T1000 (cell line): ENCODE measurements at regions not wholly inside any gene's neighbourhood (a gene's known extent, or its start where the extent isn't known, plus 50 kb on each side); places are given as distances from the start of the nearest gene placed in this dataset.
"Not testable (repeated sequence)": the region's sequence is repeated elsewhere in the genome, so short reads cannot be mapped to it uniquely, and the experiment has no call there.

Experiments used
- DNase-seq: peaks from one replicate; lab custom pipeline; 2025; ENCODE audit warnings: mixed read lengths; lab: John Stamatoyannopoulos, UW

DNA sequence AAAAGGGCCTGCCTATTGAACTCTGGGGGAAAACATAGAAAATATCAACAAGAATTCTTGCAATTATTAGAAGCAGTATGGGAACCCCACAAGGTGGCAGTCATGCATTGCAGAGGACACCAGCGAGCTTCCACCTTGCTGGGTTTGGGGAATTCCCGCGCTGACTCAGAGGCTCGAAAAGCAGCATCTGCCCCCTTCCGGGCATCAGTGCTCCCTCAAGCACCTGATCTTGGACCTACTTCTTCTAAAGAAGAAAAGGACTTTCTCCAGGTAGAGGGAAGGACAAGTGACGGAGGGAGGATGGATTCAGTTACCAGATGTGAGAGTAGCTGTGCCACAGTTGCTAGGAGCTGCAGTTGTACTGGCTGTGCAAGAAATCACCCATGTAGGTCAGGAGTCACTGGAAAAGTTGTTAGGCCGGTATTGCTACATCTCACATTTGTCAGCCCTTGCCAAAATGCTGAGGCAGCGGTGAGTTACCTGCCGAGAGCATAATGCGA lies 415.7 kb downstream of the DIRAS2 start:
- peak; percentile 35 for DNase-seq

DNA sequence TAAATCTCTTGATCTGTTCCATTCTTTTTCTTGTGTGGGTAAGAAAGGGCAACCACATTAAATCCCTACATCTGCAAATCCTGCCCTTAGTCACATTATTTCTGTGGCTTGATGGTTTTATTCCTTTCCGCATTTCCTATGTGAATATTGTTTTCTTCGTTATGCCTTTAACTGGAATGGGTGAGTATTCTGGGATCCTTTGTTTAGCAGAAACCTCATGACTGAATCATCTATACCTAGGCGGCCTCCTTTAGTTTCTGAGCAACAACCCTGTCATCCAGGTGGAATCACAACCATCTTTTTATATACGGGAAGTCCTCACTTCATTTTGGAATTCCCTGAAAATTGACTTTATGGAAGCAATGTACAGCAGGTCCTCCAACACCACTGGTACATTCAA lies 409.5 kb downstream of the DIRAS2 start:
- not testable (repeated sequence) for DNase-seq

DNA sequence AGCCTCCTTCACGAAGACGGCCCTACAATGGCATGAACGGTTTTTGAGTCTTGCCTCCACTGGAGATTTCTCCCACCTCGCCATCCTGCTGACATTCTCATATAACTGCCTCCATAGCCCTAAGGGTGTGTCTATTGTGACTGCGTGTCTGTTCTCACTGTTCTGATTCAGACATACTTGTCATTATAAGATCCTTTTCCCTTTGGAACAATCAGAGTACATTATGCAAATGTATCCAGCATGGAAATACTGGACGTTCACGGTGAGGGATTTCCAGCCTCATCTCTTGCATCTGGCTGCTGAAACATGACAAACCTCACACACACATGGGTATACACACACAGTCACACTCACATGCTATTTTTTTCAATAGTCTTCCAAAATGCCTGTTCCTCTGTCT lies 402.1 kb downstream of the DIRAS2 start:
- DNase-seq, result no peak

DNA sequence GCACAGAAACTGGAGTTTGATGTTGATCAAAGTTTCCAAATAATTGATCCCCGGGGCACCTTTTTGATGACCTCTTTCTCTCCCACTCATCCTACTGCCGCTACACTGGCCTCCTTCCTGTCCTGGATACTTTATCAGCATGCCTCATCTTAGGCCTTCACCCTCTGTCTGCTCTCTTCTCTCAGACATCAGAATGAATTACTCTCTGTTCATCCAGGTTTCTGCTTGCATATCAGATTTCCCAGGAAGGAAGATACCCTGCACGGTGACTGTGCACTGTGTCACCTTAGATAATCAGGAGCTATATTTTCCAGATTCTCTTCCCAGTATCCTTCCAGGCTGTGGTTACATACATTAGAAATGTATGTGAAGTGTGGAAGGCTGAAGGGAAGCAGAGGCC lies 397.0 kb downstream of the DIRAS2 start:
- no peak for DNase-seq

DNA sequence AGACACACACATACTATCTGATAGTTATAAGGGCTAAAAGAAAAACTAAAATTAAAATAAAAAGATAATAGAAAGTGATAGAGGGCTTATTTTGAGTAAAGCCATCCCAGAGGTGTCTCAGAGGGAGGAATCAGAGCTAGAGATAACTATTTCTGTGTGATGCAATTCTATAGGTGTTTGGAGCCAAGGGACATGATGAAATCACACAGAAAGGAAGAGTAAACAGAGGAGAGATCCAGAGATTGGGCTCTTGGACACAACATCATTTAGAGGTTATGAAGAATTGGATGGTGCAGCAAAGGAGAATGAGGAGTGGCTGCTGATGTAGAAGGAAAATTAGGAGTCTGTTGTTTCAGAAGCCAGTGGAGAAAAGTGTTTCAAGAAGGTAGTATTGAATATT lies 393.5 kb downstream of the DIRAS2 start:
- DNase-seq, result no peak

DNA sequence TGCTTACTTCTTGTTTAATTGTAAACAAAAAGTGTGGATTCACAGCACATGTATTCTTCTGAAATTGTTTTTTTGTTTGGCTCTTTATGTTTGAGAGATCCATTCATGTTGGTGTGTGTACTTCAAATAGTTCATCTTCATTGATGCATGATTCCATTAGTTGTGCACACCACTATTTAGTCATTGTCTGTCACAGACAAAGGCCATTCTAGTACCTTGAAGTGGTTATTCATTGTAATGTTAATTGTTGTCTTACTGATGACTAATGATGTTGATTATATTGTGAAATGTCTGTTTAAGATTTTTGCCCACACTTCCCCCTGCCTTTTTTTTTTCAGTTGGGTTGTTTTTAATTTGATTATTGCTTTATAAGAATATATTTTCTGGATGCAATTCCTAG lies 391.3 kb downstream of the DIRAS2 start:
- DNase-seq, result no peak

DNA sequence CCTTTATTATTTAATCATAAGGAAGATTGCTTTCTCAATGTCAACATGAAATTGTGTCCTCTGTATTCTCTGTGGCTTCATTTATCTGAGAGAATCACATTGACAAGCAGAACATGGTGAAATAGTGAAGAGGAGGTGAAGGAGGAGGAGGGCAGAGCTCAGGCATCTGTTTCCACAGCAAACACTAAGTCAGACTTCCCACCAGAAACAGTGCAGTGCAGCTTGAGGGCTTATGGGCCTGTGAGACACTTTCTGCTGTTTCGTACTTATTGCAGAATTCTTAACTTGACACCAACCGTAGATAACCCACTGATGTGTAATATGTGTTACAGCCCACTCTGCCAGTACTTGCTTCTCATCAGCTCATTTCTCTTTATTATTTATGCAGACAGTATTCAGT lies 386.3 kb downstream of the DIRAS2 start:
- DNase-seq, result no peak

DNA sequence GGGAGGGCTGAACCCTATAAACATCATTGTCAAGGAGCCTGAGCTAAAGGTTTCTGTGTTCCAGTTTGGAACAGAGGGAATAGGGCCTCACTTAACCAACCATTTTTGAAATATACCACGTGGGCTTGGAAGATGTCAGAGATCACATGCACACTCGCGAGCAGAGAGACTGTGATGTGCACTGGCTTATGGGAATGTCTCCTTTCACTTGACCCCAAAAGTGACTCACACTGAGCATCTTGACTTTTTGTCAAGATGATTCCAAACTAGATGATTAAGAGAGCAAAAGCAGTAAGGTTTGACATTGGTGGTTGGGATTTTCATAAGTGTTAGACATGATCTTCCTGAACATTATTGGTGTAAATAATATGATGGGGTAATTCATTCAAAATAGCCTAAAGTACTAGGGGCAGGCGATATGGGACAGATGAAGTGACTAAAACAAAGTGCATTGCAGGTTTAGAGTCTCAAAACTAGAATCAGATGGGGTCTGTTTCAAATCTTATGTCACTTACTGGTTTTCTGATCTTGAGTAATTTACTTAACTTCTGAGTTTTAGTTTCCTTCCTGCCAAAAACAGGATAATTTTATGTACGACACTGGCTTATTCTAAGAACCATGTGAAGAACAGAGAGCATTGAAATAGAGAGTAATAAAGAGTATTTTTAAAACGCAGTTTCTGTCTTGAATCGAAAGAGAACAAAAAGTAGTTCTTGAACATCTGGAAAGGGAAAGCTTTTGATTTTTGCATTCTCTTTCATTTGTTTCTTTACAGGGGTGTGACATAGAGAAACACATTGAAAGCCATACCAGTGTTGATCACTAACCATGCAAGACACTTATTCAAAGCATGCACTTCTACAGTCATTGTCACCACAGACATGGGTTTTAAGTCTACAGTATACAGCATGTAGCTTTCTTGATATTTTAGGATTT lies 383.0 kb downstream of the DIRAS2 start:
- no peak for DNase-seq

DNA sequence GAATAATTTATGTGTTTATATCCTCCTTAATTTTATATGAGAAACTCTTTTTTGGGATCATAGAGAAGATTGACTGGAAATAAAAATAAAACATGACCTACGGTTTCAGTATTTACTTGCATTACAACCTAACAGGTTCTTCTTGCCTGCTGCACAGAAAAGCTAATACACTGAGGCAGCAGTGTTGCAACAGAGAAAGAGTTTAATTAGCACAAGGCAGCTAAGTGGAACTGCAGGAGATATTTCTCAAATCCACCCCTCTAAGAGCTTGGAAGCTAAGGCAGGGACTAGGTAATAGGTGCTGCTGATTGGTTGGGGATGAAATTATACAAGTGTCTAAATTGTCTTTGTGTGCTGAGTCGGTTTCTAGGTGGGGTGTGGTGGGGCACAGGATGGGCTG lies 380.9 kb downstream of the DIRAS2 start:
- no peak for DNase-seq

DNA sequence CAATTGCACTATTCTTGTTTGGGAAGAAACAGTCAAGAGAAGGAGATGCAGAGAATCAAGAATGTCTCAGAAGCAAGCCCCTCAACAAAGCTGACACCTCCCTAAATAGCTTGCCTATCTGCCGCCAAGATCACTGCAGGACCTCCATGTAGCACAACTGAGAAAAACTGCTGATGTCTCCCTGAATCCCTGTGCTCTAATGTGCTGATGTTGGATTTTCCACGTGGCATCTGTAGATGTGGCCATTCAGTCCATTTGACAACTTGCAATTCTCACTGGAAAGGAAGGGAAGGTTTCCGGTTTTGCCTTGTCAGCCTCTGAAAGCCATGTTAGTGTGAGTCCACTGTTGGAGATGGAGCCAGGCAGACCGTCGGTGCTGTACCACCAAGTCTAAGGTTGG lies 374.0 kb downstream of the DIRAS2 start:
- no peak for DNase-seq

DNA sequence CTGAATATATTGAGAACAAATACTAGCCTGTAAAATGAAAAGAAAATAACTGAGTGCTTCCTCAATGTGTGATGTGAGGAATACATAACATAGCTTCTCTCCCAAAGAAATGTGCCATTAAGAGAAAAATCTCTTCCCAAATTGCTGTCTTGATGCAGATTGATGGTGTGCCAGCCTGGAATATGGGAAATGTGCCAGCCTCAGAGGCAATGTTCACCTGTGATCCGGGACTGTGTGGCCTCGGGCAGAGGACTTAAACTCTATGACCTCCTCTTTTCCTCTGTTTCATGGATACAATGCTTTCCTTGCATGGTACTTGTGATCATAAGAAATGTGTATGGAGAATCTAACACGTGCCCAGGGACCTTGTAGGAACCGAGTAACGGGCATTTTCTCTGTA lies 370.9 kb downstream of the DIRAS2 start:
- no peak for DNase-seq

DNA sequence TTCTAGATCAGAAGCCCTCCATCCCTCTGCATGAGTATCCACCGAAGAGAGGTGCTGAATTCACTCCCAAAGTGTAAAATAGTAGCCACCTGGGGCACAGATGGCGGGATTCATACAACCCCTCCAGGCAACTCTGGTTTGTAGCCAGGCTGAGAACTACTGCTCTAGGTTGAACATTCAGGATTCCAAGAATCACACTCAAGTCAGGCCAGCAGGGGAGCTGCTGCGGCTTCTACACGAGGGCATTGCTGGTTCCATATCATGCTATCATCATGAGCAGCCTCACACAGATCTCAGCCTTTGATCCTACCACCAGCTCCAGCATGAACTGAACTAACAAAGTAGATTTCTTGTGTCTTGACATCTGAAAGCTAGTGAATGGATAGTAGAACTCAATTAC lies 367.9 kb downstream of the DIRAS2 start:
- no peak for DNase-seq

DNA sequence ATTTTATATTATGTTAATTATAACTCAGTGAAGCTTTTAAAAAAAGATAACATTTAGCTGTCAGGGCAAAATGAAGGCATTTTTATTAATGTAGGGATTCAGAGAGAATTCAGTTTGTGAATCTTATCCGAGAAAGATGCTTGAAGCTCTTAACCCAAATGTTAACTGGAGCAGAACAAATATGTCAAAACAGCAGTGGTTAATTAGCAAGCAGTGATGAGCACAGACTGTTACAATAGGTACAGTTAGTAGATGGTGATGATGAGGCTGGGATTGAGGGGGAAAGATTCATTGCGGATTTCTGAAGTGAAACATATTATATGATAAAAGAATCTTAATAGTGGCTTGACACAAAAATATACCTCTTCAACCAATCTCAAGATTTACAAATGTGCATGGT lies 356.7 kb downstream of the DIRAS2 start:
- DNase-seq, result no peak

DNA sequence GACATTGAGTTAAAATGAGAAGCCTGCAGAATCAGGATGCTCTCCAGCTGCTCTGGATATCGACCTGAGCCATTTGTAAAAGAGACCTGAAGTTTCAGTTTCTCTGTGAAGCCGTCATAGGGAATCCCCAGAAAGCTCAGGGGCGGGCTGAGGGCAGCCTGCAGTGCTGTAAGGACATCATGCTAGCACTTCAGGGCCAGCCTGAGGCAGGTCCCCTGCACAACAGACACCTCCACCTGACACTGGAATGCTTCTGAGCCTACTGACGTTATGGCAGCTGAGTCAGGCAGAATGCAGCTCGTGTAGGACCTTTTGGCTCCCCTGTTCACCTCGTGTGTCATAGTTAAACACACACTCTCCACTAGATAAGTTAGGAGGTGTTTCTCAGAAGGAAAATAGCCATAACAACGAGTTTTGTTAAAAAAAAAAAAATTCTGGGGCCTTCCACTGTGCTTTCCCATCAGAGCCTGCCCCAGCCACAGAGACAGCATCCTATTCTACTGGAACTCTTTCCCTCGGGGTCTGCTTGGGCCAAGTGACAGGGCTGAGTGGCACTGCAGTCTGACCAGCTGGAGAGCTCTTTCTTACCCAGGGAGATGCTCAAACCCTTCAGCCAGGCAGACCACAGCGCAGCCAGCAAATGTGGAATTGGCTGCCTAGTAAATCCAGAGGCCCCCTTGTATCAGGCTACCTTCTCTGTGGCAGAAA lies 354.9 kb downstream of the DIRAS2 start:
- DNase-seq, result no peak

DNA sequence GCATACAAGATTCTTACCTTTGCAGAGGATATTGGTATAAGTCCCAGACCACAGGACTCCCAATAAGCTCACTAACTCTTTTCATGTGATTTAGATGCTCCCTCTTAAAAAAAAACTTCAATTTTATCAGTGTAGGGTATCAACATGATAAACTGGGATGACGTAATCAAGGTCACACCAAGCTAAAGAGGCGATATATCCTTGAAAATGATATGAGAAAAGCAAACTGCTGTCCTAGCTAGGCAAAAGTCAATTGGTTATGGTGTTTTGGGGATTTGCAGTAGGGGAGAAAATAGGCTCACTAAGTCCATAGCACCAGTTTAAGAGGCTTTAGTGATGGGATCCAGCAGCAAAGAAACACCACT lies 354.4 kb downstream of the DIRAS2 start:
- no peak for DNase-seq

DNA sequence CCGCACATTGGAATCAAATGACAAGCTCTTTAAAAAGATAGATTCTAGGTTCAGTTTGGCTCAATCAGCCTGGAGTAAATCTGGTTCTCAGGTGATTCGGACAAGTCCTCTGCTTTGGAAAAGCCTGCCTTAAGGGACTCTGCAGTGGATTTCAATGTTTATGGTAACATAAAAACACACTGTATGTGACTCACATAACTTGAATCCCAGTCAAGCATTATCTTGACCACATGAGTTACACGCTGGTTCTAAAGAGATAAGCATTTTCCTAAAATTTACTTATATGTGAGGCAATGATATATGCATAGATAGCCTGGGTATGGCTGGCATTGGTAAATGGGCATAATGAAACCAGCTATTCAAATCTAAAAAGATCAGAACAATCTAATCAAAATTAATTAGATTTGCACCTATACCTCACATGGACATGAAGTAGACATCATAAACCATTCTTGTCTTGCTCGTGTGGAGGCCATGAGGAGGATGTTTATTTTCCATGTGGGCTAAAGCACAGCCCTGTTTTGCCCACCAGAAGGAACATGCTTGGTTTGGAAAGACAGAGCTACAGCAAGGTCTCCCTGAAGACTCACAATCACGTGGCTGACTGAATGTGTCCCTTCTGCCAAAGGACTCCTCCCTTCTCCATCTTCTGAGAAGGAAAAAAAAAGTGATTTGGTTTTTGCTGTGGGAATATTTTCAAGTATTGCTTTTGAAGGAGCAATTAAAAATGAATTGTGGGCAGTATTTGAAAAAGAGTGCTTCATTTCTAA lies 351.7 kb downstream of the DIRAS2 start:
- DNase-seq, result no peak

DNA sequence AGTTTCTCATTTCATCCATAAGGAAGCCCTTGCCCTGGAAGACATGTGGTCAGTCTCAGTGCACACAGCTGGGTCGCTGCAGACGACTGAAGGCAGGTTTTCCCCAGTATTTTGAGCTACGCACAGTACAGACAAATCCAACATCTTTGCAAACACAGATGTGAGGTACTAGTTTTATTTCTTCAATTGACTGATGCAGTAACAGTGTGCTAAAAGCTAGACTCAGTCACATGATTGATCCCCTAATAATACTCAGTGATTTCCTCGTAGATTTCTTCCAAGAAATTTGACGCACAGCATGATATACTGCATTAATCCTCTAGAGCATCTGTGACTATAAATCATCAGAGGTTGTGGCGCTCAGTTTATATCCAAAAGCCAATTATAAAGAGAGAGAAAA lies 346.1 kb downstream of the DIRAS2 start:
- no peak for DNase-seq

DNA sequence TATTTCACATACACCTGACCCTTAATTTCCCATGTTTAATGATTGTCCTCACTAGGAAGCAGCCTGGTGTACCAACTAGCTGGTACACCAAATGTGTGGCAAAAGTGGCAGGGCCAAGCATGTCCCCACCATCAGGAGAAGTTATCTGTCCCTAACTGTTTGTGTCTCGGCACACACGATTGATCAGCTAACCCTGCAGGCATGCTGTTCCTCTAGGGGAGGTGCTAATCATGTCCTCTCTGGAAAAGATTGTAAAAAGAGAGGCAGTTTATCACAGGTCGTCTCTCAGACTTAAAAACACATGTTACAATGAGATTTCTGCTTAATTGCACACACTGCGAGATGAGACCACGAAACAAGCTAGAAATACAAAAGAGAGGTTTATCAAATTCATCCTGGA lies 342.7 kb downstream of the DIRAS2 start:
- no peak for DNase-seq

DNA sequence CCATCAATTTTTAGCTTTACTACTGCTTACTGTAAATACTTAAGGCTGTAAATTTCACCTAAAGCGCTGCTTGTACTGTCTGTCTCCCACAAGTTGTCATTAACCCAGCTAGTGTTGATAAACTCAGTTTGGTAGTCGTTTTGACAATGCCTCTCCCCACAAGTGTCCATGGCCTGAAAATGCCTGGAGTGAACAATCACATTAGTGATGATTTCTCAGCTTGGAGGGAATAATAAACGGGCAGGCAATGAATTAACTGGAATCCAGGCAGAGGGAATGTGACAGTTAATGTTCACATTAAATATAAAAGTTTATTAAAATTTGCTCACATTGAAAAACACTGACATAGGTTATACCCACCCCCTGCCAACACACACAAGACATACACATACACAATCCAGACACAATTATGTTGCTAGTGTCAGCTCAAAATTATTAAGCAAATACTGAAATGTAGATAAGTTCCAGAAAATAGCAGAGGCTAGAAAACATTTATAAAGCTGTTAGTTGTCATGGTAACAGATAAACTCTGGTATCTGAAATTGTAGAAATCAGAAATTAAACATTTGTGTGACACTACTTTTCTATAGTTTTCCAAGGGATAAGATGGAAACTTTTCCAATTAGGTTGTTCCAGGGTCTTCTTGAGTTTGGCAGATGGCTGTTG lies 341.9 kb downstream of the DIRAS2 start:
- DNase-seq, result no peak

DNA sequence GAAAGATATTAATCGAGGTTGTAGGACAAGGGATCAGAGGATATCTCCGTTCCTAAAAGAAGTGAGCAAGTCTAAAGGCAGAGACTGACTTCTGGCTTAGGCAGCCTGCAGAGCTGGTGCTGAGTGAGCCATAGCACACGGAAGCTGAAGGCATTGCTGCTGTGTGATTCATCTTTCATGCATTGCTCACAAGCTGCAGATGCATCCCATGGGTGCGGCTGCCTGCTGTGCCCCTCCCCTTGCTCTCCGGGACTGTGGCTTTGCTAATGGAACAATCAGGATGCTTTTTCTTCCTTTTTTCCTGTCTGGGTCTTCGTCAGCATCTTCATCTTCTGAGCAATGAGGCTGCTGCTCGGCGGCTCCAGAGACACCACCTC lies 341.4 kb downstream of the DIRAS2 start:
- peak; percentile 77 for DNase-seq

DNA sequence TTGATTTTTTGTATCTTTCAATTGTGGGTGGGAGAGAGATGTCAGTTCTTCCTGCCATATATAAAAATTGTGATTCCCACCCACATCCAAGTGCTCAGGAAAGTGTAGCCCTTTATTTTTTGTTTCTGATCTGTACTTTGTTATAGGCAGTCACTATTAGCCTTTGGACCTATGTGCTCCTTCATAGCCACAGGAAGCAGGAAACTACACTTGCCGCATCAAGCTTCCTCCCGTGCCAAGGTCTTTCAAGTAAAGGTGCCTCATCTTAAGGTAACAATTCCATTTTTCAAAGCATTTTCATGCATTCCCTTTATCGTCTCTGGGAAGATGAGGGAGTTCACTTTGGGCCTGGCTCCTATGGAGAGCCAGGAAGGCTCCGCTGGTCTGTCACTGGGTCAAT lies 339.0 kb downstream of the DIRAS2 start:
- no peak for DNase-seq

DNA sequence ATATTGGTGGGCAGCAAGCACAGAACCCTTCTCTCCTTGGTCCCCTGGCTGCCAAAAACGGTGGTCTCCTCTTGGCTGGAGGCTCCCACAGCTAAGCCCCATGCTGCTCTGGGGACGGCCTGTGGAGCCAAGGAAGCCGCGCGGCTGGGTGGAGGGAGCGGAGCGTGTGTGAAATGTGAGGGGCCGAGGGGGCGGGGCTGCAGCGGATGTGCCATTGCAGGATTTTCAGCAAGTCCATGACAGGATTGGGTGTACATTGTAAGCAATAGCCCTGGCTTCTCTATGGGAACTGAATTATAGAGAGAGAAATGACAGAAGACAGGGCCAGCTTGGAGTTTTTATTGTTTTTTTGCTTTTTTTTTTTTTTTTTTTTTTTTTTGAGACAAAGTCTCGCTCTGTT lies 336.5 kb downstream of the DIRAS2 start:
- DNase-seq, result no peak
